Fibroblast of skin of back (primary cell): ENCODE measurements at regions not wholly inside any gene's neighbourhood (a gene's known extent, or its start where the extent isn't known, plus 50 kb on each side); places are given as distances from the start of the nearest gene placed in this dataset.
"Not testable (repeated sequence)": the region's sequence is repeated elsewhere in the genome, so short reads cannot be mapped to it uniquely, and the experiment has no call there.

Source experiments
- DNase-seq: peaks from one replicate; pipeline ENCODE4 v3.0.0-alpha.2; 2013

GRCh38 chrX:131595120-131595519 is 51.2 kb downstream of the OR13H1 start:
- DNase-seq = peak; percentile 25

GRCh38 chrX:131607792-131608369 is 64.0 kb downstream of the OR13H1 start:
- DNase-seq = no peak

GRCh38 chrX:131609480-131609879 is 65.6 kb downstream of the OR13H1 start:
- no peak for DNase-seq

GRCh38 chrX:131613260-131613659 is 69.4 kb downstream of the OR13H1 start:
- no peak for DNase-seq

- DNase-seq = no peak
Observed at GRCh38 chrX:131614241-131614640, 70.4 kb downstream of the OR13H1 start.

GRCh38 chrX:131617182-131617581 is 73.3 kb downstream of the OR13H1 start:
- peak; percentile 40 for DNase-seq

- peak; percentile 16 for DNase-seq
Observed at GRCh38 chrX:131621650-131622049, 77.8 kb downstream of the OR13H1 start.

- DNase-seq = no peak
Observed at GRCh38 chrX:131626681-131627296, 82.9 kb downstream of the OR13H1 start.

GRCh38 chrX:131630534-131630933 is 86.7 kb downstream of the OR13H1 start:
- DNase-seq = no peak

GRCh38 chrX:131633285-131633917 is 89.5 kb downstream of the OR13H1 start:
- peak; percentile 42 for DNase-seq

GRCh38 chrX:131634900-131635299 is 91.0 kb downstream of the OR13H1 start:
- no peak for DNase-seq

- no peak for DNase-seq
Observed at GRCh38 chrX:131646106-131646505, 102.2 kb downstream of the OR13H1 start.

- DNase-seq = no peak
Observed at GRCh38 chrX:131649741-131650140, 105.9 kb downstream of the OR13H1 start.

- DNase-seq = no peak
Observed at GRCh38 chrX:131650637-131651410, 107.0 kb downstream of the OR13H1 start.

- not testable (repeated sequence) for DNase-seq
Observed at GRCh38 chrX:131663726-131664125, 119.9 kb downstream of the OR13H1 start.

- no peak for DNase-seq
Observed at GRCh38 chrX:131671735-131672134, 127.9 kb downstream of the OR13H1 start.

GRCh38 chrX:131675596-131676194 is 131.8 kb downstream of the OR13H1 start:
- peak; percentile 0 for DNase-seq

GRCh38 chrX:131677655-131678628 is 134.1 kb downstream of the OR13H1 start:
- DNase-seq = peak; percentile 11

GRCh38 chrX:131682735-131683134 is 138.9 kb downstream of the OR13H1 start:
- not testable (repeated sequence) for DNase-seq

GRCh38 chrX:131693359-131693758 is 149.5 kb downstream of the OR13H1 start:
- DNase-seq = no peak

- not testable (repeated sequence) for DNase-seq
Observed at GRCh38 chrX:131696989-131697388, 153.1 kb downstream of the OR13H1 start.

GRCh38 chrX:131703646-131704045 is 159.8 kb downstream of the OR13H1 start:
- no peak for DNase-seq
